ENCODE measurements at regions not wholly inside any gene's neighbourhood (a gene's known extent, or its start where the extent isn't known, plus 50 kb on each side); places are given as distances from the start of the nearest gene placed in this dataset.

GRCh38 chr2:196268538-196269338 lies 97.4 kb upstream of the STK17B start:
- 0 out of 2 replicates have a peak, but pooled peaks have one; percentile 19 for TF ChIP-seq L3MBTL2 (conservative IDR thresholded peaks at IDR 0.05)
- TF ChIP-seq NFRKB (IDR thresholded peaks at IDR 0.05), result no peak
- CTCF ChIA-PET, result interaction anchor here (0.6 kb wide), 1 partner anchor 193 kb away, joined by 3 read pairs; no protein-coding TSS in a partner anchor
- no peak for DNase-seq (ENCODE audit: extremely low spot score)
- POLR2A ChIA-PET, result no interaction called here

DNA sequence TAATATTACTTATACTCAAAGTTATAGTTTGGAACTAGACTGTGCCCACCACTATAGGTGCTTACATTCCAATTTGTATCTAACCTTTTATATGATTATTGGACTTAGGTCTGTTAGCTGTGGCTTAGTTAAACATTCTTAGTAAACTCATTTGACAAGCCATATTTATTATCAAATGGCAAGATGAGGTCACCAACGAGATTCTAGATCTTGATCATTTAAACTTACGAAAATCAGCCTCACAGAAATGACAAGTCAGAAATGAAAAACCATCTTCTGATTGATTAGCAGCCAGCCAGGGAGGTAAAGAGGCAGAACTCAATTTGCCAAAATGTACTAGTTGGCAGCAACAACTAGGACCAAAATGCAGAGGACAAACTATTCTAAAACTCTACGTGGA lies 100.4 kb upstream of the STK17B start:
- ChIA-PET CTCF (interaction anchor here (0.7 kb wide), 1 partner anchor 22 kb away, joined by 3 read pairs; no protein-coding TSS in a partner anchor), POLR2A (no interaction called here)
- DNase-seq (ENCODE audit: extremely low spot score), result no peak
- TF ChIP-seq BHLHE40 (IDR thresholded peaks at IDR 0.05; ENCODE audit: borderline replicate concordance), result no peak
- no peak for TF ChIP-seq TARDBP (IDR thresholded peaks at IDR 0.05)
- TF ChIP-seq LEF1 (IDR thresholded peaks at IDR 0.05; ENCODE audit: borderline replicate concordance), result no peak
- TF ChIP-seq, protein P1, sequence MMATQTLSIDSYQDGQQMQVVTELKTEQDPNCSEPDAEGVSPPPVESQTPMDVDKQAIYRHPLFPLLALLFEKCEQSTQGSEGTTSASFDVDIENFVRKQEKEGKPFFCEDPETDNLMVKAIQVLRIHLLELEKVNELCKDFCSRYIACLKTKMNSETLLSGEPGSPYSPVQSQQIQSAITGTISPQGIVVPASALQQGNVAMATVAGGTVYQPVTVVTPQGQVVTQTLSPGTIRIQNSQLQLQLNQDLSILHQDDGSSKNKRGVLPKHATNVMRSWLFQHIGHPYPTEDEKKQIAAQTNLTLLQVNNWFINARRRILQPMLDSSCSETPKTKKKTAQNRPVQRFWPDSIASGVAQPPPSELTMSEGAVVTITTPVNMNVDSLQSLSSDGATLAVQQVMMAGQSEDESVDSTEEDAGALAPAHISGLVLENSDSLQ (IDR thresholded peaks at IDR 0.05), result no peak
- TF ChIP-seq SP1 (IDR thresholded peaks at IDR 0.05), result no peak
- TF ChIP-seq FOXK2 (IDR thresholded peaks at IDR 0.05), result no peak
- TF ChIP-seq NFRKB (IDR thresholded peaks at IDR 0.05), result no peak
- no peak for TF ChIP-seq CTBP1 (IDR thresholded peaks at IDR 0.05; ENCODE audit: borderline replicate concordance)
- TF ChIP-seq SUZ12 (IDR thresholded peaks at IDR 0.05), result no peak

DNA sequence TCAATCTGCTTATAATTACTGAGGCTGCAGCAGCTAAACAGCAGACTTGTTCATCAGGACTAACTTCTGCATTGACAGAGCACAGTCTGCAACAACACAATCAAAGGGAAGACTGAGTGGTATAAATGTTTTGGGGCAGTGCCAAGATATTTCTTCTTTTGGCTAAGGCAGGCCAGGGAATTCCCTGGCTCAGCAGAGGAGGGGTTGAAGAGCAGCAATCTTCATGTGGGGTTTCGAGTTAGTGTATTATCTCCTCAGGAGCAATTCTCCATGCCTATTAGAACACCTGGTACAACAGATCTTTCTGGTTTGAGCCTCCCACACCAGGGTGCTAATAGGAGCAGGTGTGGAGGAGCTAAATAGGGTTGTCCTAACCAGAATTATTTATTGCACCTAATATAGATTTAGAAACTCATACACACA lies 103.0 kb upstream of the STK17B start:
- DNase-seq (ENCODE audit: extremely low spot score), result no peak
- ChIA-PET POLR2A (no interaction called here), CTCF (no interaction called here)
- TF ChIP-seq FOXK2 (IDR thresholded peaks at IDR 0.05) (no peak), NFRKB (IDR thresholded peaks at IDR 0.05) (no peak)
- TF ChIP-seq, protein P1 (IDR thresholded peaks at IDR 0.05), result no peak

DNA sequence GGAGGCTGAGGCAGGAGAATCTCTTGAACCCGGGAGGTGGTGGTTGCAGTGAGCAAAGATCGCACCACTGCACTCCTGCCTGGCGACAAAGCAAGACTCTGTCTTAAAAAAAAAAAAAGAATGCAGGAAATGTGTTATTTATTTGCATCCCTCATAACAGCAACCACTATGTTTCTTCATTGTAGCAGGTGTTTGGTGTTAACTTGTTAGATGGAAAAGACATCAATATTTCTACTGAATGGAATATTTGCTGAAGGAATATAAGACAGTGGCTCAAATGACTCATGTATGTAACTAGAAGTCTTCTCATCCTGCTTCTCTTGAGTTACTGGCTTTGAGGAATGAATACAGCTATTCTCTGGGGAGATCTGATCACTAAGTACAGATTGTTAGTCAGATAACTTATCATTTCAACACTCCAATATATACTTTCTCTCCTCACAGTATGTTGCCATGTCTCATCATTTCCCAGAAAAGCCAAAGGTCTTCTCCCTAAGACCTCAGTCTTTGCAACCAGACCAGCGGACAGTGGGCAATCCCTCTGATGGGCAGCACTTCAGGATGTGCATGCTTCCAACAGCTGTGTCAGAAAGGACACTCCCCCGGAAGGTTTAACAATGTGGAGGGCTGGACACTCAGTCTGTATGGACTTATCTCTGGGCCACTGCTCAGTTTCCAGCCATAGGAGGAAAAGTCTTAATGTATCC lies 104.4 kb upstream of the STK17B start:
- TF ChIP-seq FOXA1 (IDR thresholded peaks at IDR 0.05) (no peak), LEF1 (IDR thresholded peaks at IDR 0.05; ENCODE audit: borderline replicate concordance) (no peak), L3MBTL2 (conservative IDR thresholded peaks at IDR 0.05) (no peak), ARNT (IDR thresholded peaks at IDR 0.05) (no peak), FOXM1 (IDR thresholded peaks at IDR 0.05; ENCODE audit: borderline replicate concordance) (no peak)
- TF ChIP-seq, protein P1 (IDR thresholded peaks at IDR 0.05), result no peak
- ChIA-PET POLR2A (no interaction called here), CTCF (interaction anchor here (0.6 to 1.5 kb wide), 5 partner anchors 41 to 195 kb away, joined by 3 to 7 read pairs (median 3); no protein-coding TSS in a partner anchor)
- DNase-seq (ENCODE audit: extremely low spot score), result no peak

DNA sequence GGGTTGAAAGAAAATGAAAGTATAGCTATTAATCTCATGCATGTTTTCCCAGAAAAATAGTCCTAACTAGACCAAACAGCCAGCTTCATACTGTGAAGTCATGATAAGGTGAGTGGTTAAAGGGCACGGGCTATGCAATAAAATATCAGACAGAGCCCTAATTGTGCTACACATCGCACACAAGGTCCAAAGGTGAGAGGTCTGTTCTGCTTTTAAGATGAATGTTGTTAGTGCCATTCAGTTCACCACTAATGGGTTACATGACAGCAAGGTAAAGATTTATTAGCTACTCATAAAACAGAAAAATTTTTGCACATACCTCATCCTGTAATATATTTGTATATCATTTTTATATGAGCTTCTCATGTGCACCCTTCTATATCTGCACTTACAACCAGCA lies 105.0 kb upstream of the STK17B start:
- POLR2A ChIA-PET, result no interaction called here
- CTCF ChIA-PET, result interaction anchor here (0.8 to 1.5 kb wide), 4 partner anchors 45 to 196 kb away, joined by 3 to 7 read pairs (median 3); no protein-coding TSS in a partner anchor
- TF ChIP-seq TARDBP (IDR thresholded peaks at IDR 0.05) (no peak), ZNF384 (IDR thresholded peaks at IDR 0.05) (no peak), SUZ12 (IDR thresholded peaks at IDR 0.05) (no peak)

DNA sequence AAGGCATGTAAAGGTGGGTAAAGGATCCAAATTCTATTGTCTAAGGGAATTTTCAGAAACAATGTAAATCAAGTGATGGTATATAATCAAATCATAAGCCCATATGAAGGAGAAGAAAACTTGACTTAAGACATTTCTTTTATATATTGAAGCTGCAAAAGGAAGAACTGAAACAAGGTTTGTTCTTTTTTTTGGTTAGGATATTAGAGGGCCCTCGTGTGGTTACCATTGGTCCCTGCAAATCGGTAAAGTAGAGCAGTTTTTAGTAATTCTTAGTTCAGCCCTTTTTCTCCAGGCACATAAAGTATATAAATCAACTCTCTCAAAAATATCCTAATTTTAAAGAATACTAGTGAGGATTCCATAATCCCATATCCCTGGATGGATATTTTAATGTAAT lies 105.6 kb upstream of the STK17B start:
- DNase-seq (ENCODE audit: extremely low spot score), result peak; percentile 31
- ChIA-PET CTCF (interaction anchor here (0.9 to 1.0 kb wide), 2 partner anchors 146 to 197 kb away, joined by 3 read pairs; no protein-coding TSS in a partner anchor), POLR2A (no interaction called here)
- TF ChIP-seq CTBP1 (IDR thresholded peaks at IDR 0.05; ENCODE audit: borderline replicate concordance), result no peak
- TF ChIP-seq ARNT (IDR thresholded peaks at IDR 0.05), result no peak
- TF ChIP-seq TARDBP (IDR thresholded peaks at IDR 0.05), result no peak
- TF ChIP-seq HDGF (IDR thresholded peaks at IDR 0.05; ENCODE audit: borderline replicate concordance), result no peak
- no peak for TF ChIP-seq LEF1 (IDR thresholded peaks at IDR 0.05; ENCODE audit: borderline replicate concordance)

More for the DNA sequence above, 105.0 kb upstream of the STK17B start:
- DNase-seq (ENCODE audit: extremely low spot score), result no peak

DNA sequence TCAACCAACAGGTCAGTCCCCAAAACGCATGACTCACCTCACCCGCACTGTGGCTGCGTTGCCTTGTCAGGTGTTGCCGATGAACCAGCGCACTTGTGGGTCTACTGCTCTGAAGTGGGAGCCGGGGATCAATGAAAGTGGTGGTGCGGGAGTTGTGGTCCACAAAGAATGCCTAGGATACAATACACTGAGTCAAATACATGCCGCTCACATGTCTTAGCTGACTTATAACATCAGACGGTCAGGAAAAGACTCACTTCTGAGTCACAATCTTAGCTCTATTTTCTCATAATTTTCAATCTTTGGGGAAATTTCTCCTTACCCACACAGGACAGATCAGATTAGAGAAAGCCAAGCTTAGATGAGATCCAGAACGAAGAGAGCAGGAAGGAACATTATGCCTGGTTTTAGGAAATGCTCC lies 107.1 kb upstream of the STK17B start:
- DNase-seq (ENCODE audit: extremely low spot score), result no peak
- POLR2A ChIA-PET, result no interaction called here
- no peak for TF ChIP-seq LEF1 (IDR thresholded peaks at IDR 0.05; ENCODE audit: borderline replicate concordance)
- TF ChIP-seq FOXM1 (IDR thresholded peaks at IDR 0.05; ENCODE audit: borderline replicate concordance), result no peak
- TF ChIP-seq HDGF (IDR thresholded peaks at IDR 0.05; ENCODE audit: borderline replicate concordance), result no peak
- TF ChIP-seq ARNT (IDR thresholded peaks at IDR 0.05), result no peak
- no peak for TF ChIP-seq ELF4 (IDR thresholded peaks at IDR 0.05)
- no peak for TF ChIP-seq SP1 (IDR thresholded peaks at IDR 0.05)
- TF ChIP-seq SUZ12 (IDR thresholded peaks at IDR 0.05), result no peak
- TF ChIP-seq TARDBP (IDR thresholded peaks at IDR 0.05), result no peak
- no peak for TF ChIP-seq ZNF384 (IDR thresholded peaks at IDR 0.05)
- TF ChIP-seq FOXA1 (IDR thresholded peaks at IDR 0.05), result no peak
- no peak for TF ChIP-seq FOXK2 (IDR thresholded peaks at IDR 0.05)
- TF ChIP-seq, protein P1 (IDR thresholded peaks at IDR 0.05), result no peak
- no peak for TF ChIP-seq NFRKB (IDR thresholded peaks at IDR 0.05)
- CTCF ChIA-PET, result no interaction called here

Data from HEK293T (cell line).